Natural killer cell (primary cell): ENCODE measurements at regions not wholly inside any gene's neighbourhood (a gene's known extent, or its start where the extent isn't known, plus 50 kb on each side); places are given as distances from the start of the nearest gene placed in this dataset.

Experiments
- ATAC-seq, 3 donors: fragments of 150-1000 bp in 2 of 3; fragments of 200-7000 bp in 1 of 3; cut with Tn5 transposase; 1 replicate in 1 of 3; 2 replicates in 2 of 3; pipeline ENCODE4 v1.10.0; 2021; ENCODE audit warnings: mild to moderate bottlenecking in 2 of 3, moderate library complexity in 2 of 3
- DNase-seq, 2 donors: peaks; one replicate each; pipeline versions ENCODE4 v3.0.0 to v3.0.0-alpha.2; 2013 to 2021; ENCODE audit warnings: mixed read lengths in 1 of 2
- H3K27ac ChIP-seq: one replicate; pipeline ENCODE4 v1.5.1; 2013; ENCODE audit warnings: mild to moderate bottlenecking, low read length
- H3K27me3 ChIP-seq: one replicate; pipeline ENCODE4 v1.6.1; 2013; ENCODE audit warnings: low read length; ENCODE audit not compliant: control insufficient read depth, insufficient read depth
- H3K36me3 ChIP-seq: one replicate; pipeline ENCODE4 v1.6.1; 2013; ENCODE audit warnings: low read length; ENCODE audit not compliant: control insufficient read depth, insufficient read depth
- H3K4me1 ChIP-seq: one replicate; pipeline ENCODE4 v1.6.1; 2013; ENCODE audit warnings: low read length; ENCODE audit not compliant: control insufficient read depth, insufficient read depth
- H3K4me3 ChIP-seq: one replicate; pipeline ENCODE4 v1.5.1; 2013; ENCODE audit warnings: low read length
- H3K9me3 ChIP-seq: one replicate; pipeline ENCODE4 v1.6.1; 2013; ENCODE audit warnings: low read length; ENCODE audit not compliant: control insufficient read depth, insufficient read depth
- H3K27ac Mint-ChIP-seq, 2 donors: one replicate each; pipeline ENCODE4 v1.8.0; 2022; ENCODE audit warnings: mild to moderate bottlenecking in 2 of 2, mixed read lengths in 2 of 2, moderate library complexity in 1 of 2
- H3K27me3 Mint-ChIP-seq, 2 donors: one replicate each; pipeline ENCODE4 v1.8.0; 2022; ENCODE audit warnings: low read depth in 2 of 2, mixed read lengths in 2 of 2
- H3K36me3 Mint-ChIP-seq: one replicate; pipeline ENCODE4 v1.8.0; 2022; ENCODE audit warnings: mixed read lengths
- H3K4me1 Mint-ChIP-seq, 2 donors: one replicate each; pipeline ENCODE4 v1.8.0; 2022; ENCODE audit warnings: mixed read lengths in 2 of 2
- H3K4me3 Mint-ChIP-seq: one replicate; pipeline ENCODE4 v1.8.0; 2022; ENCODE audit warnings: mild to moderate bottlenecking, moderate library complexity, mixed read lengths
- H3K9me3 Mint-ChIP-seq, 2 donors: one replicate each; pipeline ENCODE4 v1.8.0; 2022; ENCODE audit warnings: mixed read lengths in 2 of 2
- CTCF ChIP-seq: fragments of 200-600 bp; IDR thresholded peaks from one replicate; pipeline ENCODE4 v1.8.0; 2022; ENCODE audit warnings: antibody characterized with exemption
- WGBS: methylation state at CpG from one replicate; pipeline ENCODE4 v1.1.7; 2013; ENCODE audit warnings: missing lambda C conversion rate; ENCODE audit not compliant: insufficient coverage; 5-methylcytosine and 5-hydroxymethylcytosine counted together
- intact Hi-C: fragments of 100-400 bp; cut with micrococcal nuclease; formaldehyde crosslinking; loops from one replicate; pipeline ENCODE4 v1.14.2; 2022

- no peak for DNase-seq
- Mint-ChIP-seq H3K9me3 (no peaks in the 10 kb centered on the region), H3K27ac (no peak overlapping the region), H3K4me3 (no peak overlapping the region), H3K4me1 (no peaks in the 10 kb centered on the region), H3K27me3 (no peaks in the 10 kb centered on the region), H3K36me3 (no peaks in the 10 kb centered on the region)
- ATAC-seq = no peak
- intact Hi-C loops = no loop called here
- 81% methylated on average over 6 of the region's 6 CpGs for WGBS
- TF ChIP-seq CTCF = no peak
- Histone ChIP-seq H3K36me3 (no peaks in the 10 kb centered on the region), H3K27me3 (no peaks in the 10 kb centered on the region), H3K4me3 (no peak overlapping the region), H3K4me1 (no peaks in the 10 kb centered on the region), H3K27ac (no peak overlapping the region), H3K9me3 (no peaks in the 10 kb centered on the region)
Observed at GRCh38 chr2:16244153-16244965, 304.0 kb downstream of the MYCN start.

GRCh38 chr2:16243411-16243996 is 303.2 kb downstream of the MYCN start:
- ATAC-seq = no peak
- H3K4me3 Mint-ChIP-seq = no peak overlapping the region

GRCh38 chr2:16242906-16243305 is 302.6 kb downstream of the MYCN start:
- Histone ChIP-seq H3K9me3 (no peaks in the 10 kb centered on the region), H3K36me3 (no peaks in the 10 kb centered on the region), H3K4me1 (no peaks in the 10 kb centered on the region), H3K27ac (no peak overlapping the region), H3K4me3 (no peak overlapping the region), H3K27me3 (no peaks in the 10 kb centered on the region)
- no peak overlapping the region for H3K4me3 Mint-ChIP-seq
- no peak for TF ChIP-seq CTCF
- H3K27me3 Mint-ChIP-seq = no peaks in the 10 kb centered on the region
- DNase-seq (no peak), ATAC-seq (no peak)
- H3K27ac Mint-ChIP-seq = no peak overlapping the region
- no peaks in the 10 kb centered on the region for H3K9me3 Mint-ChIP-seq
- no peaks in the 10 kb centered on the region for H3K36me3 Mint-ChIP-seq
- intact Hi-C loops = no loop called here
- no peaks in the 10 kb centered on the region for H3K4me1 Mint-ChIP-seq

More at GRCh38 chr2:16243411-16243996, 303.2 kb downstream of the MYCN start:
- H3K9me3 ChIP-seq = no peaks in the 10 kb centered on the region
- H3K27ac ChIP-seq = no peak overlapping the region
- WGBS = 90% methylated on average over 10 of the region's 10 CpGs
- H3K4me1 ChIP-seq = no peaks in the 10 kb centered on the region
- DNase-seq = no peak
- no peak overlapping the region for H3K4me3 ChIP-seq
- Mint-ChIP-seq H3K4me1 (no peaks in the 10 kb centered on the region), H3K9me3 (no peaks in the 10 kb centered on the region), H3K27ac (no peak overlapping the region), H3K36me3 (no peaks in the 10 kb centered on the region), H3K27me3 (no peaks in the 10 kb centered on the region)
- no peaks in the 10 kb centered on the region for H3K27me3 ChIP-seq
- H3K36me3 ChIP-seq = no peaks in the 10 kb centered on the region
- TF ChIP-seq CTCF = no peak
- intact Hi-C loops = no loop called here
